ENCODE measurements at regions not wholly inside any gene's neighbourhood (a gene's known extent, or its start where the extent isn't known, plus 50 kb on each side); places are given as distances from the start of the nearest gene placed in this dataset.

DNA sequence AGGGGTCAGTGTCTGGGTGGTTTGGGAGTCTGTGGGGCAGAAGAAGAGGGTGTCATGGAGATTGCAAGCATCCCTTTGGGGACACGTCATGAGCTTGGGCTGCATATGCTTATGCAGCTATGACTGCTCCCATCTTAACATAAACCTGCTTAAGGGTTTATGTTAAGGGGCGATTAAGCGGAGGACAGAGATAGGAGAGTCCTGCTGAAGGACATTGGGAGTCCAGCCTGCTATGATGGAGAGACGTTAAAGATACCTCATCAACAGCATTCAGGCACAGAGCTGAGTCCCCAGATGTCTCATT, 76.8 kb upstream of the AKR1E2 start:
- TF ChIP-seq EZH2 (IDR thresholded peaks at IDR 0.05; ENCODE audit: insufficient read depth, low read length), result no peak
- TF ChIP-seq, protein P1, sequence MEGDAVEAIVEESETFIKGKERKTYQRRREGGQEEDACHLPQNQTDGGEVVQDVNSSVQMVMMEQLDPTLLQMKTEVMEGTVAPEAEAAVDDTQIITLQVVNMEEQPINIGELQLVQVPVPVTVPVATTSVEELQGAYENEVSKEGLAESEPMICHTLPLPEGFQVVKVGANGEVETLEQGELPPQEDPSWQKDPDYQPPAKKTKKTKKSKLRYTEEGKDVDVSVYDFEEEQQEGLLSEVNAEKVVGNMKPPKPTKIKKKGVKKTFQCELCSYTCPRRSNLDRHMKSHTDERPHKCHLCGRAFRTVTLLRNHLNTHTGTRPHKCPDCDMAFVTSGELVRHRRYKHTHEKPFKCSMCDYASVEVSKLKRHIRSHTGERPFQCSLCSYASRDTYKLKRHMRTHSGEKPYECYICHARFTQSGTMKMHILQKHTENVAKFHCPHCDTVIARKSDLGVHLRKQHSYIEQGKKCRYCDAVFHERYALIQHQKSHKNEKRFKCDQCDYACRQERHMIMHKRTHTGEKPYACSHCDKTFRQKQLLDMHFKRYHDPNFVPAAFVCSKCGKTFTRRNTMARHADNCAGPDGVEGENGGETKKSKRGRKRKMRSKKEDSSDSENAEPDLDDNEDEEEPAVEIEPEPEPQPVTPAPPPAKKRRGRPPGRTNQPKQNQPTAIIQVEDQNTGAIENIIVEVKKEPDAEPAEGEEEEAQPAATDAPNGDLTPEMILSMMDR (IDR thresholded peaks at IDR 0.05; ENCODE audit: insufficient read depth, low read depth, low read length), result no peak
- no peak overlapping the region for H3K27ac ChIP-seq (ENCODE audit: low read depth, low read length)

GRCh38 chr10:4748491-4749270, 77.3 kb upstream of the AKR1E2 start:
- DNase-seq (ENCODE audit: low read depth) (no peak), FAIRE-seq (no peak)
- H3K27ac Mint-ChIP-seq (ENCODE audit: unreplicated experiment), result peak overlapping the region; percentile 54

More for the DNA sequence above, 76.8 kb upstream of the AKR1E2 start:
- Histone ChIP-seq H3K9me3 (ENCODE audit: insufficient read depth, low read depth, low read length) (no peaks in the 10 kb centered on the region), H3K4me1 (ENCODE audit: insufficient read depth, low read length) (no peaks in the 10 kb centered on the region), H3K36me3 (ENCODE audit: insufficient read depth, low read length) (no peaks in the 10 kb centered on the region), H3K4me3 (ENCODE audit: insufficient read depth, low read depth, low read length) (no peak overlapping the region), H4K20me1 (ENCODE audit: insufficient read depth, low read length) (no peaks in the 10 kb centered on the region), H3K79me2 (ENCODE audit: insufficient read depth, low read length) (no peaks in the 10 kb centered on the region), H3K4me2 (ENCODE audit: low read length) (peak overlapping the region; percentile 3), H2AFZ (ENCODE audit: low read depth, low read length) (no peak overlapping the region), H3K27me3 (ENCODE audit: insufficient read depth, low read length) (no peaks in the 10 kb centered on the region), H3K9ac (ENCODE audit: low read length) (no peak overlapping the region)
- FAIRE-seq (no peak), DNase-seq (ENCODE audit: low read depth) (no peak)
- H3K4me1 Mint-ChIP-seq (ENCODE audit: low read depth, unreplicated experiment), result peaks cover 1% of the 10 kb centered on the region
- no peaks in the 10 kb centered on the region for H3K27me3 Mint-ChIP-seq (ENCODE audit: low read depth, unreplicated experiment)
- no peaks in the 10 kb centered on the region for H3K9me3 Mint-ChIP-seq (ENCODE audit: unreplicated experiment)
- peak overlapping the region; percentile 54 for H3K27ac Mint-ChIP-seq (ENCODE audit: unreplicated experiment)
- H3K36me3 Mint-ChIP-seq (ENCODE audit: low read depth, unreplicated experiment), result no peaks in the 10 kb centered on the region
- H3K4me3 Mint-ChIP-seq (ENCODE audit: unreplicated experiment), result no peak overlapping the region

More at GRCh38 chr10:4748491-4749270, 77.3 kb upstream of the AKR1E2 start:
- H3K79me2 ChIP-seq (ENCODE audit: insufficient read depth, low read length), result no peaks in the 10 kb centered on the region
- no peak overlapping the region for H3K4me3 ChIP-seq (ENCODE audit: insufficient read depth, low read depth, low read length)
- no peaks in the 10 kb centered on the region for H3K36me3 ChIP-seq (ENCODE audit: insufficient read depth, low read length)
- TF ChIP-seq EZH2 (IDR thresholded peaks at IDR 0.05; ENCODE audit: insufficient read depth, low read length), result no peak
- TF ChIP-seq, protein P1 (IDR thresholded peaks at IDR 0.05; ENCODE audit: insufficient read depth, low read depth, low read length), result no peak
- H3K4me1 ChIP-seq (ENCODE audit: insufficient read depth, low read length), result no peaks in the 10 kb centered on the region
- no peak overlapping the region for H3K9ac ChIP-seq (ENCODE audit: low read length)
- no peak overlapping the region for H3K27ac ChIP-seq (ENCODE audit: low read depth, low read length)
- peaks cover 4% of the 10 kb centered on the region for H3K9me3 Mint-ChIP-seq (ENCODE audit: unreplicated experiment)
- H3K4me1 Mint-ChIP-seq (ENCODE audit: low read depth, unreplicated experiment), result peaks cover 1% of the 10 kb centered on the region
- H3K27me3 ChIP-seq (ENCODE audit: insufficient read depth, low read length), result no peaks in the 10 kb centered on the region
- H4K20me1 ChIP-seq (ENCODE audit: insufficient read depth, low read length), result no peaks in the 10 kb centered on the region
- no peaks in the 10 kb centered on the region for H3K27me3 Mint-ChIP-seq (ENCODE audit: low read depth, unreplicated experiment)
- peak overlapping the region; percentile 3 for H3K4me2 ChIP-seq (ENCODE audit: low read length)
- peaks cover 4% of the 10 kb centered on the region for H3K36me3 Mint-ChIP-seq (ENCODE audit: low read depth, unreplicated experiment)
- no peaks in the 10 kb centered on the region for H3K9me3 ChIP-seq (ENCODE audit: insufficient read depth, low read depth, low read length)
- no peak overlapping the region for H3K4me3 Mint-ChIP-seq (ENCODE audit: unreplicated experiment)
- no peak overlapping the region for H2AFZ ChIP-seq (ENCODE audit: low read depth, low read length)
